Panc1 (cell line): ENCODE measurements at regions not wholly inside any gene's neighbourhood (a gene's known extent, or its start where the extent isn't known, plus 50 kb on each side); places are given as distances from the start of the nearest gene placed in this dataset.

Source experiments
- ATAC-seq: fragments of 200-7000 bp; cut with Tn5 transposase; 2 replicates; pipeline ENCODE4 v1.9.1; 2020; ENCODE audit warnings: mild to moderate bottlenecking, moderate library complexity
- BruUV-seq: library from RNA; stranded (reverse); fragments of 400-500 nt; replicated peaks from 2 replicates; lab custom pipeline; 2021; lab: Mats Ljungman, UMichigan
- CTCF ChIA-PET: fragments of 300-600 bp; sonication (Branson Sonifier 250); formaldehyde crosslinking; loops from one replicate; lab custom pipeline; 2022; ENCODE audit warnings: antibody characterized with exemption; lab: Charles Lee
- POLR2A ChIA-PET: fragments of 300-600 bp; sonication (Branson Sonifier 250); formaldehyde crosslinking; loops from one replicate; lab custom pipeline; 2022; ENCODE audit warnings: antibody characterized with exemption; lab: Charles Lee
- DNase-seq: peaks from one replicate; pipeline ENCODE4 v3.0.0-alpha.2; 2010; ENCODE audit warnings: low read depth, low spot score
- H3K27ac ChIP-seq: 2 replicates; pipeline ENCODE4 v1.5.1; 2011; ENCODE audit warnings: mild to moderate bottlenecking, low read length, inconsistent platforms
- H3K27me3 ChIP-seq: fragments of 200-500 bp; sonication (Bioruptor generic); 2 replicates; pipeline ENCODE4 v1.6.0; 2014; ENCODE audit warnings: low read length, inconsistent platforms; ENCODE audit not compliant: control insufficient read depth, insufficient read depth
- H3K36me3 ChIP-seq: fragments of 200-500 bp; sonication (Bioruptor generic); 2 replicates; pipeline ENCODE4 v1.5.1; 2014; ENCODE audit warnings: inconsistent platforms, mild to moderate bottlenecking, low read length, moderate library complexity; ENCODE audit not compliant: control insufficient read depth, insufficient read depth
- H3K4me1 ChIP-seq: 2 replicates; pipeline ENCODE4 v1.5.1; 2011; ENCODE audit warnings: inconsistent platforms, mild to moderate bottlenecking, low read length, moderate library complexity; ENCODE audit not compliant: control insufficient read depth, insufficient read depth
- H3K4me3 ChIP-seq, 2 experiments: 2 replicates each; pipeline ENCODE4 v1.5.1; 2011 to 2012; ENCODE audit warnings: low read depth in 2 of 2, low read length in 2 of 2, mild to moderate bottlenecking in 2 of 2, inconsistent platforms in 1 of 2, moderate library complexity in 1 of 2
- H3K9me3 ChIP-seq: fragments of 200-500 bp; sonication (Bioruptor generic); 2 replicates; pipeline ENCODE4 v1.5.1; 2014; ENCODE audit warnings: low read depth, mild to moderate bottlenecking, inconsistent platforms, low read length, moderate library complexity; ENCODE audit not compliant: control insufficient read depth, insufficient read depth
- POLR2AphosphoS5 ChIP-seq: IDR thresholded peaks from 2 replicates; pipeline ENCODE4 v1.6.1; 2012; ENCODE audit warnings: mild to moderate bottlenecking, low read depth, low read length, moderate library complexity
- REST ChIP-seq, 2 experiments: IDR thresholded peaks; 2 replicates each; pipeline ENCODE4 v1.6.1; 2011 to 2012; ENCODE audit warnings: low read depth in 2 of 2, control low read depth in 1 of 2, low read length in 1 of 2, mild to moderate bottlenecking in 1 of 2, moderate library complexity in 1 of 2; ENCODE audit not compliant: insufficient read depth in 1 of 2
- SIN3A ChIP-seq: IDR thresholded peaks from 2 replicates; pipeline ENCODE4 v1.6.1; 2012; ENCODE audit warnings: low read depth, mild to moderate bottlenecking, low read length, moderate library complexity, borderline replicate concordance; ENCODE audit not compliant: insufficient read depth
- TCF7L2 ChIP-seq: IDR thresholded peaks from 2 replicates; pipeline ENCODE4 v1.6.1; 2011; ENCODE audit warnings: mild to moderate bottlenecking, low read depth, low read length, inconsistent platforms
- in situ Hi-C: cut with HindIII; loops from 2 replicates; pipeline ENCODE4 v1.10.0; 2016; ENCODE audit warnings: low sequenced_read_pairs, low pct_unique_long_range_greater_than_20kb
- intact Hi-C: fragments of 100-400 bp; cut with micrococcal nuclease; formaldehyde crosslinking; loops from one replicate; pipeline ENCODE4 v1.10.0; 2022; ENCODE audit not compliant: unreplicated experiment
- TF ChIP-seq, protein P1 (sequence below): fragments of 450-650 bp; IDR thresholded peaks from 2 replicates; pipeline ENCODE4 v1.5.1; 2017; ENCODE audit warnings: mild to moderate bottlenecking

DNA sequence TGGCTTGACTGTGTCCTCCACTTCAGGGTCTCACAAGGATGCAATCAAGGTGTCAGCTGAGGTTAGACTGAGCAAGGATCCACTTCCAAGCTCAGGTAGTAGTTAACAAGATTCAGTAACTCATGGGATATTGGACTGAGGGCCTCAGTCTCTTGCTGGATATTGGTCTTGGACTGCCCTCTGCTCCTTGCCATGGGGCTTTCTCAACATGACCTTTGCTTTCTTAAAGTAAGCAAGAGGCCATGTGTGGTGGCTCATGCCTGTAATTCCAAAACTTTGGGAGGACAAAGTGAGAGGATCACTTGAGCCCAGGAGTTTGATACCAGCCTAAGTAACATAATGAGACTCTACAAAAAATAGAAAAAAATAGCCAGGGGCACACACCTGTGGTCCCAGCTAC lies 231.3 kb upstream of the AMIGO2 start:
- Histone ChIP-seq H3K4me3 (no peak overlapping the region), H3K27ac (no peak overlapping the region), H3K36me3 (no peaks in the 10 kb centered on the region), H3K4me1 (no peaks in the 10 kb centered on the region), H3K9me3 (no peaks in the 10 kb centered on the region), H3K27me3 (no peaks in the 10 kb centered on the region)
- intact Hi-C loops = no loop called here
- CTCF ChIA-PET = no interaction called here
- ATAC-seq = no peak
- TF ChIP-seq REST (IDR thresholded peaks at IDR 0.05; ENCODE audit: insufficient read depth in 1 of 2, low read depth in 2 of 2, low read length in 1 of 2) (no peak), SIN3A (no peak), POLR2AphosphoS5 (no peak), TCF7L2 (no peak)
- TF ChIP-seq, protein P1, sequence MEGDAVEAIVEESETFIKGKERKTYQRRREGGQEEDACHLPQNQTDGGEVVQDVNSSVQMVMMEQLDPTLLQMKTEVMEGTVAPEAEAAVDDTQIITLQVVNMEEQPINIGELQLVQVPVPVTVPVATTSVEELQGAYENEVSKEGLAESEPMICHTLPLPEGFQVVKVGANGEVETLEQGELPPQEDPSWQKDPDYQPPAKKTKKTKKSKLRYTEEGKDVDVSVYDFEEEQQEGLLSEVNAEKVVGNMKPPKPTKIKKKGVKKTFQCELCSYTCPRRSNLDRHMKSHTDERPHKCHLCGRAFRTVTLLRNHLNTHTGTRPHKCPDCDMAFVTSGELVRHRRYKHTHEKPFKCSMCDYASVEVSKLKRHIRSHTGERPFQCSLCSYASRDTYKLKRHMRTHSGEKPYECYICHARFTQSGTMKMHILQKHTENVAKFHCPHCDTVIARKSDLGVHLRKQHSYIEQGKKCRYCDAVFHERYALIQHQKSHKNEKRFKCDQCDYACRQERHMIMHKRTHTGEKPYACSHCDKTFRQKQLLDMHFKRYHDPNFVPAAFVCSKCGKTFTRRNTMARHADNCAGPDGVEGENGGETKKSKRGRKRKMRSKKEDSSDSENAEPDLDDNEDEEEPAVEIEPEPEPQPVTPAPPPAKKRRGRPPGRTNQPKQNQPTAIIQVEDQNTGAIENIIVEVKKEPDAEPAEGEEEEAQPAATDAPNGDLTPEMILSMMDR = no peak
- DNase-seq = no peak
- POLR2A ChIA-PET = no interaction called here
- in situ Hi-C loops = no loop called here
- no TSS peak for BruUV-seq

DNA sequence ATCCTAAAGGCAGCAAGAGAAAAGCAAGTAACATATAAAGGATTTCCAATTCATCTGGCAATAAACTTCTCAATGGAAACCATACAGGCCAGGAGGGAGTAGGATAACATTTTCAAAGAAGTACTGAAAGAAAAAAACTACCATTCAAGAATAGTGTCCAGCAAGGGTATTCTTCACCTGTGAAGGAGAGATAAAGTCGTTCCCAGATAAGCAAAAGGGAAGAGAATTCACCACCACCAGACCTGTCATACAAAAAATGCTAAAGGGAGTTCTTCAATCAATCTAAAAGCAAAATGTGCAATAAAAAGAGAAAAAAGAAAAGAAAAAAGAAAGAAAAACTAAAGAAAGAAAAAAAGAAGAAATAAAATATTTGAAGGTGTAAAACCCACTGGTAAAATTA lies 228.9 kb upstream of the AMIGO2 start:
- H3K4me3 ChIP-seq = no peak overlapping the region
- no peaks in the 10 kb centered on the region for H3K9me3 ChIP-seq
- no peaks in the 10 kb centered on the region for H3K4me1 ChIP-seq
- no peaks in the 10 kb centered on the region for H3K27me3 ChIP-seq
- no peak overlapping the region; the same call in 1 of the 2 replicates for H3K27ac ChIP-seq
- CTCF ChIA-PET = interaction anchor here (0.7 kb wide), 1 partner anchor 1962 kb away, joined by 4 read pairs; no protein-coding TSS in a partner anchor
- H3K36me3 ChIP-seq = no peaks in the 10 kb centered on the region
- no peak for ATAC-seq
- POLR2A ChIA-PET = no interaction called here
- intact Hi-C loops = loop anchor here (5.0 kb wide), 1 partner anchor 226 kb away; no protein-coding TSS in a partner anchor
- in situ Hi-C loops = no loop called here
- TF ChIP-seq SIN3A = no peak
- TF ChIP-seq TCF7L2 = no peak
- TF ChIP-seq REST (IDR thresholded peaks at IDR 0.05; ENCODE audit: insufficient read depth in 1 of 2, low read depth in 2 of 2, low read length in 1 of 2) = no peak
- TF ChIP-seq POLR2AphosphoS5 = no peak
- TF ChIP-seq, protein P1 = no peak
- BruUV-seq = no TSS peak
- DNase-seq = no peak
